ENCODE measurements at regions not wholly inside any gene's neighbourhood (a gene's known extent, or its start where the extent isn't known, plus 50 kb on each side); places are given as distances from the start of the nearest gene placed in this dataset.

GRCh38 chr13:47087841-47088240, 191.0 kb upstream of the HTR2A start:
- Mint-ChIP-seq H3K36me3 (no peaks in the 10 kb centered on the region), H3K27me3 (ENCODE audit: low read depth in 3 of 3) (peaks cover 0 to 1% (median 0%) of the 10 kb centered on the region in 3 donors), H3K27ac (no peak overlapping the region), H3K4me1 (no peaks in the 10 kb centered on the region), H3K9me3 (peaks cover 0 to 2% (median 0%) of the 10 kb centered on the region in 7 donors), H3K4me3 (no peak overlapping the region)
- WGBS (ENCODE audit: insufficient coverage) = no CpG with 5 or more reads among the region's 1 CpG
- H3K4me1 ChIP-seq (ENCODE audit: control insufficient read depth in 1 of 2, insufficient read depth in 2 of 2, low read length in 2 of 2) = no peaks in the 10 kb centered on the region
- no peaks in the 10 kb centered on the region for H3K36me3 ChIP-seq (replicated peaks in 1 of 2; ENCODE audit: control insufficient read depth in 1 of 2, insufficient read depth in 2 of 2, low read length in 2 of 2)
- no peak overlapping the region for H3K27ac ChIP-seq (ENCODE audit: low read depth in 1 of 2, low read length in 2 of 2)
- H3K79me2 ChIP-seq (ENCODE audit: insufficient read depth, low read length) = no peaks in the 10 kb centered on the region
- intact Hi-C loops (cut with micrococcal nuclease) = no loop called here
- no peak overlapping the region for H3K4me3 ChIP-seq (replicated peaks in 1 of 3; ENCODE audit: low read depth in 2 of 3, low read length in 3 of 3)
- no peak overlapping the region for H3K9ac ChIP-seq (ENCODE audit: insufficient read depth, low read length, poor library complexity, severe bottlenecking)
- no peaks in the 10 kb centered on the region for H3K9me3 ChIP-seq (replicated peaks in 1 of 2; ENCODE audit: control insufficient read depth in 1 of 2, insufficient read depth in 1 of 2, low read length in 2 of 2)
- H3K4me2 ChIP-seq (replicated peaks; ENCODE audit: extremely low read depth, low read length, poor library complexity, severe bottlenecking) = no peak overlapping the region
- no peaks in the 10 kb centered on the region for H3K27me3 ChIP-seq (ENCODE audit: control insufficient read depth in 2 of 2, insufficient read depth in 2 of 2, low read length in 2 of 2)
- H2AFZ ChIP-seq (ENCODE audit: insufficient read depth, low read depth, low read length, poor library complexity, severe bottlenecking) = no peak overlapping the region
- DNase-seq = no peak
- TF ChIP-seq CTCF (IDR thresholded peaks at IDR 0.05) = no peak
- H4K20me1 ChIP-seq (ENCODE audit: insufficient read depth, low read length) = no peaks in the 10 kb centered on the region

DNA sequence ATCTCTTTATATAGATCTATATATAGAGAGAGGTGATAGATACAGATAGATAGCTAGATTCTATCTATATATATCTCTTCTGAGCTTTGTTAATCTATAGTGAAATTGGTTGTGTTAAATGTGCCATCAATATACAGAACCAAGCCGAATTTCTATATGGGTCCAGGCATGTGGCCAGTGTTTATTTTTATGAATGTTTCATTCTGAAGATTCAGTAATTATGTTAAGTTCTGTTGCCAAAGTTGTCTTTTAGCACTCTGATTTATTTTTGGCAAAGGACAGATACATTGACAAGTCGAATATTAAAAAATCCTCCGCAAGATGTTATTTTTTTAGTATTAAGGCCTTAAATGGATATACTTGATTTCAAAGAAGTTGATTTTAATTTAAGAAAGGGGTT, 190.4 kb upstream of the HTR2A start:
- WGBS (ENCODE audit: insufficient coverage) = 100% methylated on average over 1 of the region's 3 CpGs
- no peaks in the 10 kb centered on the region for H3K36me3 ChIP-seq (replicated peaks in 1 of 2; ENCODE audit: control insufficient read depth in 1 of 2, insufficient read depth in 2 of 2, low read length in 2 of 2)
- DNase-seq = no peak

More for the DNA sequence above, 190.4 kb upstream of the HTR2A start:
- H3K36me3 Mint-ChIP-seq = no peaks in the 10 kb centered on the region
- H3K4me1 ChIP-seq (ENCODE audit: control insufficient read depth in 1 of 2, insufficient read depth in 2 of 2, low read length in 2 of 2) = no peaks in the 10 kb centered on the region
- H3K4me2 ChIP-seq (replicated peaks; ENCODE audit: extremely low read depth, low read length, poor library complexity, severe bottlenecking) = no peak overlapping the region
- no peak overlapping the region for H3K4me3 Mint-ChIP-seq
- H3K79me2 ChIP-seq (ENCODE audit: insufficient read depth, low read length) = no peaks in the 10 kb centered on the region
- no peaks in the 10 kb centered on the region for H3K4me1 Mint-ChIP-seq
- H3K27me3 ChIP-seq (ENCODE audit: control insufficient read depth in 2 of 2, insufficient read depth in 2 of 2, low read length in 2 of 2) = no peaks in the 10 kb centered on the region
- no peak overlapping the region for H2AFZ ChIP-seq (ENCODE audit: insufficient read depth, low read depth, low read length, poor library complexity, severe bottlenecking)
- intact Hi-C loops (cut with micrococcal nuclease) = no loop called here
- no peak overlapping the region for H3K27ac ChIP-seq (ENCODE audit: low read depth in 1 of 2, low read length in 2 of 2)
- H4K20me1 ChIP-seq (ENCODE audit: insufficient read depth, low read length) = no peaks in the 10 kb centered on the region
- peaks cover 0 to 1% (median 0%) of the 10 kb centered on the region in 3 donors for H3K27me3 Mint-ChIP-seq (ENCODE audit: low read depth in 3 of 3)
- no peak overlapping the region for H3K27ac Mint-ChIP-seq
- H3K9me3 Mint-ChIP-seq = peaks cover 0 to 2% (median 0%) of the 10 kb centered on the region in 7 donors
- H3K9ac ChIP-seq (ENCODE audit: insufficient read depth, low read length, poor library complexity, severe bottlenecking) = no peak overlapping the region
- TF ChIP-seq CTCF (IDR thresholded peaks at IDR 0.05) = no peak
- no peak overlapping the region for H3K4me3 ChIP-seq (replicated peaks in 1 of 3; ENCODE audit: low read depth in 2 of 3, low read length in 3 of 3)
- no peaks in the 10 kb centered on the region for H3K9me3 ChIP-seq (replicated peaks in 1 of 2; ENCODE audit: control insufficient read depth in 1 of 2, insufficient read depth in 1 of 2, low read length in 2 of 2)
